ENCODE measurements at regions not wholly inside any gene's neighbourhood (a gene's known extent, or its start where the extent isn't known, plus 50 kb on each side); places are given as distances from the start of the nearest gene placed in this dataset.

GRCh38 chr2:236654496-236654895, 84.9 kb downstream of the ACKR3 start:
- no peak for DNase-seq

DNA sequence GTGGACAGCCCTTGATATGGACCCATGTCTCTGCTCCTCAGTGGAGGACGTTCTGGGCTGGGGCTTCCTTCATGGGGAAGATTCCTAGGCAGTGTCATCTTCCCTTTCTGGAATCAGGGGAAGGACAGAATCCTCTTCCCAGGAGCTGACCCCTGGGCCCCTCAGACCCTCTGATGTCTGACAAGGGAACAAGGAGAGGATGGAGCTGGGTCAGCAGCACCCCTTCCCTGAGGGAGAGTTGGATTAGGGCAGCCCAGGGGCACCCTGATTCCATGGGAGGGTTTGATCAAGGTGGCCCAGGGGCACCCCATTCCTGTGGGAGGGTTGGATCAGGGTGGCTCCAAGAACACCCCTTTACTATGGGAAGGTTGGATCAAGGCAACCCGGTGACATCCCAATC, 86.5 kb downstream of the ACKR3 start:
- DNase-seq, result no peak

GRCh38 chr2:236656721-236657120, 87.1 kb downstream of the ACKR3 start:
- no peak for DNase-seq

GRCh38 chr2:236657215-236657614, 87.6 kb downstream of the ACKR3 start:
- DNase-seq, result no peak

DNA sequence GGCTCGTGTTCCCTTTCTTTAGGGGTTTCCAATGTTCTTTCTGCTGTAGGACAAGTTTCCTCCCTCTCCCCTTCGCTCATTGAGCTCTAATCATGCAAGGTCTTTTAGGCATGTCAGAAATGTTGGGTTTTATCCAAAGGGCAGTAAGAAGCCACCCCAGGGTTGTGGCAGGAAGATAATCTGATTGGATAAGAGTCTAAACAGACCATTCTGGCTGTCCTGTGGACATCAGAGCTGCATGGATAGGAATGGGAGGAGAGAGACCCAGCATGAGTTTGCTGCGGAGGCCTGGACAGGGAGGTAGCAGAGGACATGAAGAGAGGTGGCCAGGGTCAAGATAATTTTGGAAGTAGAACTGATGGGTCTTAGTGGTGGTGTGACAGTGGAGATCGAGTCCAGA, 88.2 kb downstream of the ACKR3 start:
- no peak for DNase-seq

DNA sequence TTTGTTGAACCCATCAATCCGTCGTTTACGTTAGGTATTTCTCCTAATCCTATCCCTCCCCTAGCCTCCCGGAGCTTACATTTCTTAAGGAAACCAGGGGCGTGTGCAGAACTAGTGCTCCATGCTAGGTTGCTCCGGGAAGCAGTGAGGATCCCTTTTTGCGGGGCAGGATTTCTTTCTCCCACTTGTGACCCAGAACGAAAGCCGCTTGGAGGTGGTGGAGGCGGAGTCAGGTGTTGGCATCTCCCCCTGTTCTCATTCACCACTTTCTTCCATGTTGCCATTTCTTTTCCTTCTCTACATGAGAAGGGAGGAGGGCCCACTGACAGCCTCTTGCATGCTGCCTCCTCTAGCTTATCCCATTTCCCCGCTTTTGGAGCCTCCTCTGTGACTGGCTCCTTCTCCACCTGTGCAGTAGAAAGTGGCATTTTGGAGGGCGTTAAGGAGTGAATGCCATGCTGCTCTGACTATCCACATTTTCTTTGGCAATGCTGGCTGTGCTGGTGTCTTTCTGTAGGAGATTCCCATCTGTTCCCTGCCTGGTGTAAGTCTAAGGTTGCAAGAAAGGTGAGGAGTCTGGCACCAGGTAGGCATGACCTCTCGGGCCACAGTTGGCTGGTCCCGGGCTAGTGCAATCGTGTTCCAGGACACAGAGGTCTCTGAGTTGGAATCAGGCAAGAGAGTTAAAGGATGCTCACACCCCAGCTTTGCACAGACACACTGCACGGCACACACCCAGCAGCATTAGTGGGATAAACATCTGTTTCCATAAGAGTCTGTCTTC, 89.5 kb downstream of the ACKR3 start:
- DNase-seq, result no peak

DNA sequence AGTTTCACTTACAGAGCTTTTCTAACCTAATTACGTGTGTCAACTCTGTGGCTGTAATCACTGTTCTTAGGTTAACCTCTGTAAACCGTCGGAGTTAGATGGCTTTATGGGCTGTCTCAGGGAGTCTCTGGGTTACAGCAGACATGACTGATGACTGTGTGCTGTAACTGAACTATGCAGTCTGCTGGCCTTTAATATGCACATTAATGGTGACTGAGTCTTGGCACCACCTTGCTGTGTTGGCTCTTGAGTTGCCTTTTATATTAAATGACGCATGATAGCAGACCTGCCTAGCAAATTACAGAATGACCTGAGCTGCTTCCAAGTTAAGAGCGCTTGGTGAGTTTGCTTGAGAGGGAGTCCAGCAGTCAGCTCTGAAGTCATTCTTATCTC, 90.1 kb downstream of the ACKR3 start:
- no peak for DNase-seq

DNA sequence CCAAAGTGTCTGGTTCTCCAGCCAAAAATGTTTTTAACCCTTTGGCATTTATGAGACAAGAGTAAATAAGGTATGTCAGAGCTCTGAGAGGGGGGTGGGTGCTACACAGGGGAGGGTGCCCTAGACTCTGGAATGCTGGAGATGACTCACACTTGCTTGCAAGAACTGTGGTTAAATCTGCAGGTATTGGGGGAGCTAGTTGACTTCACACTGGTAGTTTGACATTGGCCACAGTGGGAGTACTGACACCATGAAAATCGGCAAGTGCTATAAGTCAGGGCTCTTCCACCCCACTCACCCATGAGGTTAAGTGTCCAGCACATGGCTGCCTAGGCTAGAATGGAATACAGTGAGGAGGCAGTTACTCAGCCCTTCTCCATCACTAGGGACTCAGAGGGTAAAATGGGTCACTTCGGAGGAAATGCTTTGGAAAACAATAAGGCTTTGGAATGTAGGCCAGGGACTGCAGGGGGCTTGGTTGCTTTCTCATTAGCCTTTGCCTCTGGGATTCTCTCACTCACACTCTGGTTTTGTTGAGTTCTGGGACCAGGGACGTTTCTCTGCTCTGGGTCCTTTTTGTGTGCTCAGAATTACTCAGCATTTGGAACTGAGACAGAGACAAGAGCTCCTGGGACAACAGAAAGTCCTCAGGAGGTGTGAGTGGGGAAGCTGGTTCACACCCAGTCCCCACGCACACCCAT, 91.6 kb downstream of the ACKR3 start:
- no peak for DNase-seq

DNA sequence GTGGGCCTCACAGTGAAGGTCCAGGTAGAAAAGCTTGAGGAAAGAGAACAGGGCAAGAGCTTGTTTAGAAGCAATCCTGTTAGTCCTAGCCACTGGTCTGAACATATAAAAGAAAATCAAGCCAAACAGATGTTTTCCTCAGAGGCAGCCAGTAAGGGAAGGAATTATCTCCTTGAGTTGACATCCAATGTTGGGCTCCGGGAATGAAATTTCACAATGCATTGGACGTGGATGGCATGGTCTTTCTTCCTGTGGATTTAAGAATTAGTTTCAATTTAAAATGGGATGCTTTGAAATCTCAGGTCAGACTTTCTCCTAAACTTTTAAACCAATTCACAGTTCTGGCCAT, 92.1 kb downstream of the ACKR3 start:
- no peak for DNase-seq

DNA sequence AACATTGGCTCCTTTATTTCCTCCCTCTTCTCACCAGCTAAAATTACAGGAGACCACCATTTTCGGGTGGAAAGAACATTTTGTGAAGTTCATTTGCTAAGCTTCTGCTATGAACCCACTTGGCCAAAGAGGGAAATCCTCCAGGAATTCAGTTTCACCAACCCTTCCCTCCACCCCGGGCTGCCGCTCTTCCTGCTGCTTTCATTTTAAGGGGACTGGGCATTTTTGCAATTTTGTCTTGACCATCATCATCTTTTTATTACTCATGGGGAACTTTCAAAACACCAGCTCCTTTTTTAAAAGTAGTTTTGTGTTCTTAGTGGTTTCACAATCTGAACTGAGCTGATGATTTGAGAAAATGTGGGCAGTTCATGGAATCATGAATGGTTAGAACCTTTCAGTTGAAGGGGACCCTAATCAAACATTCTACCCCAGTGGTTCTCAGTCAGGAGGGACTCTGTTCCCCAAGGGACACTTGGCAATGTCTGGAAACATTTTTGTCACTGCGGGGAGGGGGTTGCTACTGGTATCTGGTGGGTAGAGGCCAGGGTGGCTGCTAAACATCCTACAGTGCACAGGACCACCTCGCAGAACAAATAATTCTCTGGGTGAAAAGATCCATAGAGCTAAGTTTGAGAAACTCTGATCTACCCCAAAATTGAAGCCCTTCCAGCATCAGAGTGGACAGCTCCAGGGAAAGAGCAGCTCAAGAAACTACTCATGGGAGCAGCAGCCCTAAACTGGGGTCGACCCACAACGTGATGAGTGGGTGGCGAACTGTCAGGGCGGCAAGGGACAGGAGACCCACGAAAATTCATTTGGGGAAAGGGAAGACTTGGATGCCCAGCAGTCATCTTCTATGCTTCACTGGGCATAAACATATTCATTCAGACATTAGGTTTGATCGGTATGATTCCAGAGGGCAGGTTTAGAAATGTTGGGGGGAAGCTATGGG, 92.9 kb downstream of the ACKR3 start:
- no peak for DNase-seq

DNA sequence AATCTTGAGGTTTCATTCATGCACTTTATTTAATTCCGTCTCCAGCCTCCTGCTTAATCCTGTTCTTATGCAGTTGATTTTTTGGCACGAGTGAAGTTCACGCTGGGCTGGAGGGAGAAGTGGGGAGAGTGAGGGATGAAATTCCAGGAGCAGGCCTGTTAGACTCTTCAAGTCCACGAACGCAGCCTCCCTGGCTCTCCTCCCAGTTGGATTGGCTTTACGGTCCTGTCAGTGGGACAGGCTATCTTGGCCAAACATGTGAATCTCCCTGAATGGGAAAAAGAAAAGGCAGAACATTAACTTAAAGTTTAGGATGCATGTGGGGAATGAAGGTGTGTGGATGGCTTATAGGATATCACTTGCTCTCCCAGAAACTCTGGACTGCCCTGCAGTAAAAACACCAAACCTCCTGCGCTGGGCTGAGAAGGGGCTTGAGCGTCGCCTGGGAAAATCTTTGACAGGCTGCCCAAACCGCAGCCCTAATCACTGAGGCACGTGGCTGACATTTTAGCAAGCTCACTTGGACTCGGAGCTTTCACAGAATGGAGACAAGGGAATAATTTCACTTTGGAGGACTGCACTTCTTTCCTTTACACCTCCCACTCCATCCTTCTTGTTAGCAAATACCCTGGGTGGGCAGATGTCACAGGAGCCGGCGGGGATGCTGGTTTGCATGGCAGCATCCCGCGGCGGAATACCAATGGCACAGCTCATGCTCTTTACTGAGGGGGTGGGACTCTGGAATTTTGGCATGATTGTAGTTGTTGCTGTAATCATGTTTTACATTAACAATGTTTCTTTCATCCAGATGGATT, 93.9 kb downstream of the ACKR3 start:
- peak in 11 of 56 donors; percentile 7 to 54 (median 24) for DNase-seq

DNA sequence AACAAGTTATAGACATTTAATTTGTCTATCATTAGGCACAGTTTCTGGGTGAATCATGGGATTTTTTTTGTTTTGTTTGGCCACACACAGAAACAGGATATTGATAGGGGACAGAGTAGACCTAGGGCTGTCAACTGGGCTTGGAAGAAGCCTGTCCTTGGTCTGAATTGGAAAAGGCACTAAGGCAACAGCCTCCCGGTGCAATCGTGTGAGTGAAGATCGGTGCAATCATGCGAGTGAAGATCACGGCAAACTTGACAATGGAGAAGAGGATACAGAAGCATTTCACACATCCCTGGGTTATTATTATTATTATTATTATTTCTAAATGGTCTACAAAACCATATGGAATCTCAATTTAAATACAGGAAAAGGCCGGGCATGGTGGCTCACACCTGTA, 94.5 kb downstream of the ACKR3 start:
- DNase-seq, result no peak

DNA sequence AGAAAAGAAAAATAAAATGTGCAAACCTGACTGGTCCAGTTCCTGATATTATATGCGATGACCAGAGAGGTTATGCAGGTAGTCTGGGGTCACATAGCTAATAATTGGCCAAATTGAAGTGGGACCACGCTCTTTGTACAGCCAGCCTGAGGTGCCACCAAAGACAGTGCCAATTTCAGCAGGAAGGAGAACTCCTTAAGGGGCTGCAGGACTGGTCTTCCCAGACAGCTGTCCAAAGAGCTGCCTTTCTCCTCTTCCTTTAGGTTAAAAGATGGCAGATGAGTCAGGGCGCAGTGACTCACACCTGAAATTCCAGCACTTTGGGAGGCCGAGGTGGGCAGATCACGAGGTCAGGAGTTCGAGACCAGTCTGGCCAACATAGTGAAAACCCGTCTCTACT, 95.5 kb downstream of the ACKR3 start:
- no peak for DNase-seq

- DNase-seq, result no peak
Measured at GRCh38 chr2:236665572-236666118, 96.0 kb downstream of the ACKR3 start.

- DNase-seq, result no peak
Measured at GRCh38 chr2:236666646-236667204, 97.1 kb downstream of the ACKR3 start.

DNA sequence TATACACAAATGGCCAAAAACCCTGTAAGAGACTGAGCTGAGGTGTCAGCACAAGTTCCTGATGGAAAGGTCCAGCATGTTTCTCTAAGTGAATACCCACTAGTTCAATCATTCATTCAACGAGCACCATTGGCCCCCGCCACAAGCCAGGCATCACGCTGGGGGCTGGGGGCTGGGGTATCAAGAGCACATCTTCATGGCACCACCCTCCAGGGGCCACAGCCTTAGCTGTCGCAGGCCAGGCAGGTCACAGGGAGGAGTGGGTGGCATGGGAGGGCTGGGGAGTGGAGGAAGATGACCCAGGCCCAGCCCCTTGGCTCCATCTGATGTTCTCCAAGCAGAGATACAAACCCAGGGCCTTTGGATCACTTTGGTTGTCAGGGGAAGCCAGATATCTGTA, 97.9 kb downstream of the ACKR3 start:
- DNase-seq, result no peak

DNA sequence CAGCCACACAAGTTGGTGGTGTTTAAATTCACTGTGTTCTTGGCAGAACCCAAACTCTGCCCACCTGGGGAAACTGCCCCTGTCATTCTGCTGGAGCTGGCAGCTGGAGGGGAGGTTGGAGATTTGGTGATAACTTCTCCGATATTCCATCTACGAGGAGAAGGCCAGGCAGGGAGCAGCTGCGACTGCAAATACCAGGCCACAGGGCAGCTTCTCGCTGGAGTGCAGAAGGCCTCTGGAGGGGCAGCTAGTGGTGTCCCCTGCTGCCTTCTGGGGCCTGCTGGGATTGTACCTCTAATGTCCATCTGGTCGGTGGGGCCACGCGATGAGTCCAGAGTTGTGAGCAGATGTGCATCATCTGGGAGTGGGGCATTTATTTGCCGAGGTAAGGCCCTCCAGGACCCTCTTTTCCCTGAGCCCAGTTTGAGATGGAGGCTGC, 98.9 kb downstream of the ACKR3 start:
- DNase-seq, result no peak

DNA sequence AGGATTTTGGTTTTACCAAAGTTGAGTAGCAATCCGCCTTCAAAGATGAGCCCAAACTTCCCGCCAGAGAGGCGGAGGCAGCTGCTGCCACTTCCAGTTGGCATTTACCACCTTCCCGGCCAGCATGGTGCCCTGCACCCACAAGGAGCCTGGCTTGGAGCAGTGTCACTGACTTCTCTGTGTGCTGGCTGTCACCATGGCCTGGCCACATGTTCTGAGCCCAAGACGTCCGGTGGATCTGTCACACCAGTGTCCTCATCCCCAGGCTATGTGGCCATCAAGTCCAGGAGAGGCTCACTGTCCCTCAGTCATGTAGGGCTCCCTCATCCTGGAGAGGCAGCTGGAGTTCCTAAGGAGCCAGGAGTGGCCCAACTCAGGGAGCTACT, 100.6 kb downstream of the ACKR3 start:
- DNase-seq, result peak in 18 of 56 donors; percentile 9 to 66 (median 34)

DNA sequence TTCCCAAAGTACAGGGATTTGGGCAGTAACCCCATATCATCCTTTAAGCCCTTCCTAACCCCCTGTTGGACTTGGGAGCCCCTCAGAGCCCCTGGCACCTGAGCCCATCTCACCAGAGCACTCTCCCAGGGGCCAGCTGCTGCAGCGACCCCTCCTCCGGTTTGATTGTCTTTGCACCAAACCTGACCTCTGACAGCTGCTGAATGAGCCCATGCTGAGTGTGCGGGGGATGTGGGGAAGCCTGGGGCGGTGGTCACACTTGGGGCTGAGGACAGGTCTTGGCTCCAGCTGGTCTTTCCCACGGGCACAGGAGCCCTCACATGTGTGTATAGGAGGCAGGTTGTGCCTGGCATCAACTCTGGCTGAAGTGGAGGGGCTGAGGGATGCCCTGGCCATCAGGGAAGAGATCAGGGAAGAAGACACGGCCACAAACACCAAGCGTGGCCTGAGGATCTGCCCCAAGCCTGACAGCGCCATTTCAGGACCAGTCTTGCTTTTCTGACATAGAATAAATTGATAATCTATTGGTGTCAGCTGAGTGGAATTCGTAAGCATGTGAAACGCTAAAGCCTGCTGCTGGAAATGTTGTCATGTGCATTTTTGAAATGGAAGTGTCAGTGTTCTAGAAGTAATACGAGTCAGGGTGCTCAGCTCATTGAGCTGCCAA, 102.4 kb downstream of the ACKR3 start:
- DNase-seq, result no peak

DNA sequence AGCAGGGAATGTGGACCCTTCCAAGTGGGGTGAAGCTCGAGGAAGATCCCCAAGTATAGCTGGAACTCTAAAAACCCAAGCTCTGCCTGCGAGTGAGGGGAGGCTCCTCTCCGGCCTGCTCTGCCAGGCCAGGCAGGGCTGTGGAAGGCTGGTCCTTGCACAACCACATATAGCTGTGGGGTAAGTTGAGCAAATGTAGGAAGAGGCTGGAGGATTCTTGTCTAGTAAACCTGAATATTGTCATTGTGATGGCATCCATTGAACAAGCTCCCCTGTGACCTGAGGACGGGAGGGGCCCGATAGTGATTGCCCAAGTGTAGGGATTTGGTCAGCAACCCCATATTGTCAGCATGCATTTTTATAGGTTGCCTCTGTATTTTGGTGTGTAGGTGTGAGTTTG, 103.0 kb downstream of the ACKR3 start:
- no peak for DNase-seq

Measured in amygdala (tissue), 56 donors.